ENCODE measurements at regions not wholly inside any gene's neighbourhood (a gene's known extent, or its start where the extent isn't known, plus 50 kb on each side); places are given as distances from the start of the nearest gene placed in this dataset.
A peak's percentile ranks its signal among the peaks of the same experiment; 100 is the strongest.

- Histone ChIP-seq H3K27me3 (replicated peaks; ENCODE audit: control insufficient read depth, insufficient read depth, low read length) (peaks cover 56% of the 10 kb centered on the region), H3K9ac (ENCODE audit: low read length) (no peak overlapping the region), H3K4me1 (ENCODE audit: control insufficient read depth, insufficient read depth, low read length) (no peaks in the 10 kb centered on the region), H3K36me3 (ENCODE audit: control insufficient read depth, insufficient read depth, low read length, severe bottlenecking) (no peaks in the 10 kb centered on the region), H3K9me3 (ENCODE audit: control insufficient read depth, low read length) (no peaks in the 10 kb centered on the region), H3K4me3 (ENCODE audit: low read length) (no peak overlapping the region)
- DNase-seq (ENCODE audit: low read depth), result no peak
Measured at GRCh38 chr1:25023826-25024225, 93.8 kb upstream of the RUNX3 start.

GRCh38 chr1:25023190-25023578, 93.1 kb upstream of the RUNX3 start:
- DNase-seq (ENCODE audit: low read depth), result no peak
- no peaks in the 10 kb centered on the region for H3K36me3 ChIP-seq (ENCODE audit: control insufficient read depth, insufficient read depth, low read length, severe bottlenecking)
- H3K9me3 ChIP-seq (ENCODE audit: control insufficient read depth, low read length), result no peaks in the 10 kb centered on the region
- no peak overlapping the region for H3K4me3 ChIP-seq (ENCODE audit: low read length)
- H3K27me3 ChIP-seq (replicated peaks; ENCODE audit: control insufficient read depth, insufficient read depth, low read length), result peaks cover 49% of the 10 kb centered on the region
- no peak overlapping the region for H3K9ac ChIP-seq (ENCODE audit: low read length)
- H3K4me1 ChIP-seq (ENCODE audit: control insufficient read depth, insufficient read depth, low read length), result no peaks in the 10 kb centered on the region

GRCh38 chr1:25022361-25023189, 92.5 kb upstream of the RUNX3 start:
- H3K4me1 ChIP-seq (ENCODE audit: control insufficient read depth, insufficient read depth, low read length), result no peaks in the 10 kb centered on the region
- DNase-seq (ENCODE audit: low read depth), result peak; percentile 84
- H3K9me3 ChIP-seq (ENCODE audit: control insufficient read depth, low read length), result no peaks in the 10 kb centered on the region
- H3K27me3 ChIP-seq (replicated peaks; ENCODE audit: control insufficient read depth, insufficient read depth, low read length), result peaks cover 43% of the 10 kb centered on the region
- H3K9ac ChIP-seq (ENCODE audit: low read length), result no peak overlapping the region
- H3K4me3 ChIP-seq (ENCODE audit: low read length), result no peak overlapping the region
- no peaks in the 10 kb centered on the region for H3K36me3 ChIP-seq (ENCODE audit: control insufficient read depth, insufficient read depth, low read length, severe bottlenecking)

DNA sequence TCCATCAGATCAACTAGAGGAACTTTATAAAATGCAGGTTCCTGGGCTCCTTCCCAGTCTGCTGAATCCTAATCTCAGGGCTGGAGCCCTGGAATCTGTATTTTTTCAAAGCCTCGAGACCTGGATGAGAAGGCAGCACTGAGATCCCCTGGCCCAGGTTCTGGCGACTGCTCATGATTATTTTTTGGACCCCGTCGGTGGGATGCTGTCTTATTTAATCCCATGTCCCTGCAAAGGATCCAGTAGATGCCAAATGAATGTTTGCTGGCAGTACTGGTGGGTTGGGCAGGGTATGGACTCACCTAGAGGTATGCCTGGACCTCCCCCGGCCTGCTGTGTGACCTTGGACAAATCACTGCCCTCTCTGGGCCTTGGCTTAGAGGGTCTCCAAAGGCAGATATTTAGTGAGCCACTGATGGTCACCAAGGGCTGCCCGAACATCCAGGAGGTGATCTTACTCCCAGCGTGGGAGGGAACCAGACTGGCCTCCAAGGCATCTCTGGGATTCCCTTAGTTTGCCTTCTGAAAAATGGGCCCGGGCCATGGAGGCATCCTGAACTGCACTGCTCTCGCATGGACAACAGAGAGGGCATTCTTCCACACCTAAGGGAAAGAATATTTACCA, 91.6 kb upstream of the RUNX3 start:
- Histone ChIP-seq H3K36me3 (ENCODE audit: control insufficient read depth, insufficient read depth, low read length, severe bottlenecking) (no peaks in the 10 kb centered on the region), H3K27me3 (replicated peaks; ENCODE audit: control insufficient read depth, insufficient read depth, low read length) (peaks cover 35% of the 10 kb centered on the region), H3K9ac (ENCODE audit: low read length) (no peak overlapping the region), H3K4me3 (ENCODE audit: low read length) (no peak overlapping the region), H3K9me3 (ENCODE audit: control insufficient read depth, low read length) (no peaks in the 10 kb centered on the region), H3K4me1 (ENCODE audit: control insufficient read depth, insufficient read depth, low read length) (no peaks in the 10 kb centered on the region)
- no peak for DNase-seq (ENCODE audit: low read depth)

GRCh38 chr1:25020851-25021590, 90.9 kb upstream of the RUNX3 start:
- DNase-seq (ENCODE audit: low read depth), result no peak
- peaks cover 30% of the 10 kb centered on the region for H3K27me3 ChIP-seq (replicated peaks; ENCODE audit: control insufficient read depth, insufficient read depth, low read length)
- no peaks in the 10 kb centered on the region for H3K4me1 ChIP-seq (ENCODE audit: control insufficient read depth, insufficient read depth, low read length)
- no peaks in the 10 kb centered on the region for H3K9me3 ChIP-seq (ENCODE audit: control insufficient read depth, low read length)
- H3K4me3 ChIP-seq (ENCODE audit: low read length), result no peak overlapping the region
- no peaks in the 10 kb centered on the region for H3K36me3 ChIP-seq (ENCODE audit: control insufficient read depth, insufficient read depth, low read length, severe bottlenecking)
- H3K9ac ChIP-seq (ENCODE audit: low read length), result no peak overlapping the region

DNA sequence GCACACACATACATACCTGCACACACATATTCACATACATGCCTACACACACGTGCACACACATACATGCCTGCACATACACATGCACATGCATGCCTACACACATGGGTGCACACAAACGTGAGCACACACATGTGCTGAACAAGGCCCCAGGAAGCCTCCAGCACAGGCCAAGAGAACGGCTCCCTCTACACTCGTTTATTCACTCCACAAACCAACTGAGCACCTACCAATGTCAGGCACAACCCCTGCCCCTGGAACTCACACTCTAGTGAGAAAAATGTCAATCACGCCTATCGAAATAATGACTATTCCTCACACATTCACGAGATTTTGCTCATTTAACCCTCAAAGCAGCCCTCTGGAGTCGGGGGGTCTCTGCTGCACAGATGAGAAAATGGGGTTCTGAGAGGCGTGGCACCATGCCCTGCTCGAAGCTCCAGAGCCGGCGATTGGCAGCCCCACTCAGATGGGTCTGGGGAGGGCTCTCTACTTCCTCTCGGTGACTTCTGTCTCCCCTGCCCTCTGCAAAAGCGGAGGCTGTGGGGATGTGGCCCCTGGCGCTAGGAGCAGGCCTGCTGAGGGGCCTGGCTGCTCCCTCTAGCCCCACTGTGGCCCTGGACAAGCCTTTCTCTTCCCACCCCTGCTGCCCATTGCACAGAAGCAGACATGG, 90.2 kb upstream of the RUNX3 start:
- H3K4me3 ChIP-seq (ENCODE audit: low read length), result no peak overlapping the region
- H3K9me3 ChIP-seq (ENCODE audit: control insufficient read depth, low read length), result no peaks in the 10 kb centered on the region
- H3K4me1 ChIP-seq (ENCODE audit: control insufficient read depth, insufficient read depth, low read length), result no peaks in the 10 kb centered on the region
- H3K9ac ChIP-seq (ENCODE audit: low read length), result no peak overlapping the region
- DNase-seq (ENCODE audit: low read depth), result no peak
- H3K27me3 ChIP-seq (replicated peaks; ENCODE audit: control insufficient read depth, insufficient read depth, low read length), result peaks cover 28% of the 10 kb centered on the region
- no peaks in the 10 kb centered on the region for H3K36me3 ChIP-seq (ENCODE audit: control insufficient read depth, insufficient read depth, low read length, severe bottlenecking)

DNA sequence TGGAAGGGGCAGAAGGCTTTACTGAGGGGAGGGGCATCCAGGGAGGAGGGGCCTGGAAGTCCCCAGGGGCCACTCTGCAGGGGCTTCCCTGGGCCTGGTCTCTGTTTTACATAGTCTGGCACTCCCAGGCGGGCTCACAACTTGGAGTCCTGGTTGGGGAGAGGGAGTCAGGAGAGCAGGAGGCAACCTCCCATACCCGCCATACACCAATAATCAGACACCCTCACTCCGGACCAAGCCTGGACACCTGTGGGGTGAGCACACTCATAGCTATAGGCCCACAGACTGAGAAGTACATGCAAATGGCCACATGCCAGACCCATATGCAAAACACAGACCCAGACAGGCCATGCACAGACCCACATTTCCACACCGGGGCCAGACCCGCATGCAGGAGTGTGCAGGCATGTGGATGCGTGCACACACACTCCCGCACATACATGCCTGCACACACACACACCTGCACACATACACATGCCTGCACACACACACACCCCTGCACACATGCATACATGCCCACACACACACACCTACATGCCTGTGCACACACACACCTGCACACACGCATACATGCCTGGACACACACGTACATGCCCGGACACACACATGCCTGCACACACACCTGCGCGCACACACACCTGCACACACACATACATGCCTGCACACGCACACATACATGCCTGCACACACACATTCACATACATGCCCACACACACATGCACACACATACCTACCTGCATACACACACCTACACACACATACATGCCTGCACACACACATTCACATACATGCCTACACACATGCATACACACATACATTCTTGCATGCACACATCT, 89.5 kb upstream of the RUNX3 start:
- no peaks in the 10 kb centered on the region for H3K36me3 ChIP-seq (ENCODE audit: control insufficient read depth, insufficient read depth, low read length, severe bottlenecking)
- H3K4me3 ChIP-seq (ENCODE audit: low read length), result no peak overlapping the region
- H3K27me3 ChIP-seq (replicated peaks; ENCODE audit: control insufficient read depth, insufficient read depth, low read length), result peaks cover 22% of the 10 kb centered on the region
- DNase-seq (ENCODE audit: low read depth), result no peak
- no peak overlapping the region for H3K9ac ChIP-seq (ENCODE audit: low read length)
- H3K4me1 ChIP-seq (ENCODE audit: control insufficient read depth, insufficient read depth, low read length), result no peaks in the 10 kb centered on the region
- no peaks in the 10 kb centered on the region for H3K9me3 ChIP-seq (ENCODE audit: control insufficient read depth, low read length)

DNA sequence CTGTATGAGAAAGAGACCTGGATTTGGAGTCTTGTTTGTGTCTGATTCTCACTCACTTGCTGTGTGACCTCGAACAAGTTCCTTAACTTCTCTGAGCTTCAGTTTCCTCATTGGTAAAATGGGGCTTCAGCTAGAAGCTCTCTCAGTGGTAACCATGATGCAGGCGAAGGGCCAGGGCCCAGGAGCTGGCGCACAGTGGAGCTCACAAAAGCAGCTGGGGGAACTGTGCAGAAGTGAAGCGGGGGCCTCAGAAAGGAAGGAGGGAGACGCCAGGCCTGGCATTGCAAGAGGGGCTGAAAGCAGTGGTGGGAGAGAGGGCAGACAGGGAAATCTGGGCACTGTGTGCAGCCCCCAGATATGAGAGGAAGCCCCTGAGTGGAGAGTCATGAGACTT, 88.9 kb upstream of the RUNX3 start:
- no peak for DNase-seq (ENCODE audit: low read depth)
- no peak overlapping the region for H3K4me3 ChIP-seq (ENCODE audit: low read length)
- no peaks in the 10 kb centered on the region for H3K4me1 ChIP-seq (ENCODE audit: control insufficient read depth, insufficient read depth, low read length)
- H3K36me3 ChIP-seq (ENCODE audit: control insufficient read depth, insufficient read depth, low read length, severe bottlenecking), result no peaks in the 10 kb centered on the region
- H3K27me3 ChIP-seq (replicated peaks; ENCODE audit: control insufficient read depth, insufficient read depth, low read length), result peaks cover 21% of the 10 kb centered on the region
- no peak overlapping the region for H3K9ac ChIP-seq (ENCODE audit: low read length)
- no peaks in the 10 kb centered on the region for H3K9me3 ChIP-seq (ENCODE audit: control insufficient read depth, low read length)

DNA sequence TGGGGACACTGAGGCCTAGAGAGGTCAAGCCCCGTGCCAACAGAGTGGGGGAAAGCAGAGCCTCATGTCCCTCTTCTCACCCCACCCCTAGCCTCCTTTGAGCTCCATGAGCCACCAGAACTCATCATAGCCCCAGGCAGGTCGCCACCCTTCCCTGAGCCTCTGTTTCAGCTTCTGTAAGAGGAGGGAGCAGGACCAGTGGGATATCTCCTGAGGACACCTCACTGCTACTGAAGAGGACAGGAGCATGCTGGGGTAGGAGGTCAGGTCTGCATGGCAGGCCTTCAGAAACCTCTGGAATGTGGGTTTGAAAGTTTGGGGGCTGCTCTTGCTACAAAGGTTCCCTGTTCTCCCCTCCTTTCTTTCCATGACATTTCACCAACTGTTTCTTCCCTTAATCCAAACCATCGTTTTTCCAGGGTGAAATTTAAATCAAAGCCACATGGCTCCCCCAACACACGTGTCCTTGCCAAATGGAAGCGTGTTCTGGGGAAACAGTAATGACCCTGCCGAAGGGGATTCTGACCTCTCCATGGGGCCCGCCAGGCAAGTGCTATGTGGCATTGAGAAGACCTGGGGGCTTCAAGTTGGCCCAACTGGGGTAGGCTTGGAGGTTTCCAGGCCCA, 88.1 kb upstream of the RUNX3 start:
- Histone ChIP-seq H3K9ac (ENCODE audit: low read length) (no peak overlapping the region), H3K36me3 (ENCODE audit: control insufficient read depth, insufficient read depth, low read length, severe bottlenecking) (no peaks in the 10 kb centered on the region), H3K9me3 (ENCODE audit: control insufficient read depth, low read length) (no peaks in the 10 kb centered on the region), H3K4me1 (ENCODE audit: control insufficient read depth, insufficient read depth, low read length) (no peaks in the 10 kb centered on the region), H3K27me3 (replicated peaks; ENCODE audit: control insufficient read depth, insufficient read depth, low read length) (peaks cover 19% of the 10 kb centered on the region), H3K4me3 (ENCODE audit: low read length) (no peak overlapping the region)
- DNase-seq (ENCODE audit: low read depth), result peak; percentile 15

GRCh38 chr1:25017436-25018109, 87.5 kb upstream of the RUNX3 start:
- DNase-seq (ENCODE audit: low read depth), result peak; percentile 31

More at GRCh38 chr1:25017436-25018109, 87.5 kb upstream of the RUNX3 start:
- H3K36me3 ChIP-seq (ENCODE audit: control insufficient read depth, insufficient read depth, low read length, severe bottlenecking), result no peaks in the 10 kb centered on the region
- H3K27me3 ChIP-seq (replicated peaks; ENCODE audit: control insufficient read depth, insufficient read depth, low read length), result peaks cover 22% of the 10 kb centered on the region
- no peaks in the 10 kb centered on the region for H3K9me3 ChIP-seq (ENCODE audit: control insufficient read depth, low read length)
- H3K4me3 ChIP-seq (ENCODE audit: low read length), result no peak overlapping the region
- H3K9ac ChIP-seq (ENCODE audit: low read length), result no peak overlapping the region
- H3K4me1 ChIP-seq (ENCODE audit: control insufficient read depth, insufficient read depth, low read length), result no peaks in the 10 kb centered on the region

All from adipocyte (in vitro differentiated cells).